NB4 (cell line): ENCODE measurements at regions not wholly inside any gene's neighbourhood (a gene's known extent, or its start where the extent isn't known, plus 50 kb on each side); places are given as distances from the start of the nearest gene placed in this dataset.

Experiments
- TF ChIP-seq, protein P1 (sequence below): IDR thresholded peaks from one replicate; pipeline ENCODE4 v1.5.1; 2012; ENCODE audit warnings: low read depth, low read length
- TF ChIP-seq, protein P2 (sequence below): IDR thresholded peaks from 2 replicates; pipeline ENCODE4 v1.6.1; 2011; ENCODE audit warnings: low read depth, low read length

DNA sequence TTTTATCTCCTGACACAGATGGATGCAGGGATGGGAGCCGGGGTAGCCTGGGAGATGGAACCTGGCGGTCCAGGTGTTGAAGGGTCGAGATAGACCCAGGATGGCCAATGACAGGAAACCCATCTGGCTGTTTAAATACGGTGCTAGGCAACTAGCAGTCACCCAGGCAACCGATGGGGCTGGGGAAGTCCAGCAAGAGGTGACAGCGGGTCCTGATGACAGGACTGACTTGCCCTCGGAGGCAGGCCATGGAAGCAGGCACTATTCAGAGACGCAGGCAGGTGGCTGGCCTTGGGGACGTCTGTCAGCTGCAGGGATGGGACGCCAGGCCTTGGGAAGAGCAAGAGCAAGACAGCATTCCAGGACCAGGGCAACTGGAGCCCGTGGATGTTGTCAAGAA, 135.4 kb upstream of the RALGAPA2 start:
- TF ChIP-seq, protein P1, sequence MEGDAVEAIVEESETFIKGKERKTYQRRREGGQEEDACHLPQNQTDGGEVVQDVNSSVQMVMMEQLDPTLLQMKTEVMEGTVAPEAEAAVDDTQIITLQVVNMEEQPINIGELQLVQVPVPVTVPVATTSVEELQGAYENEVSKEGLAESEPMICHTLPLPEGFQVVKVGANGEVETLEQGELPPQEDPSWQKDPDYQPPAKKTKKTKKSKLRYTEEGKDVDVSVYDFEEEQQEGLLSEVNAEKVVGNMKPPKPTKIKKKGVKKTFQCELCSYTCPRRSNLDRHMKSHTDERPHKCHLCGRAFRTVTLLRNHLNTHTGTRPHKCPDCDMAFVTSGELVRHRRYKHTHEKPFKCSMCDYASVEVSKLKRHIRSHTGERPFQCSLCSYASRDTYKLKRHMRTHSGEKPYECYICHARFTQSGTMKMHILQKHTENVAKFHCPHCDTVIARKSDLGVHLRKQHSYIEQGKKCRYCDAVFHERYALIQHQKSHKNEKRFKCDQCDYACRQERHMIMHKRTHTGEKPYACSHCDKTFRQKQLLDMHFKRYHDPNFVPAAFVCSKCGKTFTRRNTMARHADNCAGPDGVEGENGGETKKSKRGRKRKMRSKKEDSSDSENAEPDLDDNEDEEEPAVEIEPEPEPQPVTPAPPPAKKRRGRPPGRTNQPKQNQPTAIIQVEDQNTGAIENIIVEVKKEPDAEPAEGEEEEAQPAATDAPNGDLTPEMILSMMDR, result no peak
- TF ChIP-seq, protein P2, sequence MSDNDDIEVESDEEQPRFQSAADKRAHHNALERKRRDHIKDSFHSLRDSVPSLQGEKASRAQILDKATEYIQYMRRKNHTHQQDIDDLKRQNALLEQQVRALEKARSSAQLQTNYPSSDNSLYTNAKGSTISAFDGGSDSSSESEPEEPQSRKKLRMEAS, result no peak
